Suprapubic skin (tissue), 3 donors: ENCODE measurements at regions not wholly inside any gene's neighbourhood (a gene's known extent, or its start where the extent isn't known, plus 50 kb on each side); places are given as distances from the start of the nearest gene placed in this dataset.

Experiments used
- POLR2A ChIP-seq, 2 donors: fragments of 450-650 bp; IDR thresholded peaks; one replicate each; pipeline ENCODE4 v1.6.1; 2017; ENCODE audit warnings: antibody characterized with exemption in 2 of 2, mild to moderate bottlenecking in 2 of 2, moderate library complexity in 2 of 2
- TF ChIP-seq, protein P1 (sequence below), 2 donors: fragments of 200-600 bp in 1 of 2; fragments of 450-650 bp in 1 of 2; sonication (generic) in 1 of 2; IDR thresholded peaks; one replicate each; pipeline ENCODE4 v1.5.1; 2016 to 2019; ENCODE audit warnings: antibody characterized with exemption in 2 of 2, mild to moderate bottlenecking in 1 of 2, moderate library complexity in 1 of 2

DNA sequence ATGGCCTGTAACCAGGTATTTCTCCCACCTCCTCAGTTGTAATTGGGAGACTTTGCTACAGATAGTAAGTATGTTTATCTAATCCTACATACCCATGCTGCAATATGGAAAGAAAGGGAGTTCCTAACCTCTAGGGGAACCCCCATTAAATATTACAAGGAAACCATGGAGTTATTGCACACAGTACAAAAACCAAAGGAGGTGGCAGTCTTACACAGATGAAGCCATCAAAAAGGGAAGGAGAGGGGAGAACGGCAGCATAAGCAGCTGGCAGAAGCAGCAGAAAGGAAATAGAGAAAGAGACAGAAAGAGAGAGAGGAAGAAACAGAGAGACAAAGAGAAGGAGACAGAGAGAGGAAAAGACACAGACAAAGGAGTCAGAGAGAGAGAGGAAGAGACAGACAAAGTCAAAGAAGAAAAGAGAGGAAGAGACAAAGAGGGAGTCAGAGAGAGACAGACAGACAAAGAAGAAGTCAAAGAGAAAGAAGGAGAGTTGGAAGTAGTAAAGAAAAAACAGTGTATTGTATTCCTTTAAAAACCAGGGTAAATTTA lies 142.9 kb downstream of the FASLG start:
- TF ChIP-seq, protein P1, sequence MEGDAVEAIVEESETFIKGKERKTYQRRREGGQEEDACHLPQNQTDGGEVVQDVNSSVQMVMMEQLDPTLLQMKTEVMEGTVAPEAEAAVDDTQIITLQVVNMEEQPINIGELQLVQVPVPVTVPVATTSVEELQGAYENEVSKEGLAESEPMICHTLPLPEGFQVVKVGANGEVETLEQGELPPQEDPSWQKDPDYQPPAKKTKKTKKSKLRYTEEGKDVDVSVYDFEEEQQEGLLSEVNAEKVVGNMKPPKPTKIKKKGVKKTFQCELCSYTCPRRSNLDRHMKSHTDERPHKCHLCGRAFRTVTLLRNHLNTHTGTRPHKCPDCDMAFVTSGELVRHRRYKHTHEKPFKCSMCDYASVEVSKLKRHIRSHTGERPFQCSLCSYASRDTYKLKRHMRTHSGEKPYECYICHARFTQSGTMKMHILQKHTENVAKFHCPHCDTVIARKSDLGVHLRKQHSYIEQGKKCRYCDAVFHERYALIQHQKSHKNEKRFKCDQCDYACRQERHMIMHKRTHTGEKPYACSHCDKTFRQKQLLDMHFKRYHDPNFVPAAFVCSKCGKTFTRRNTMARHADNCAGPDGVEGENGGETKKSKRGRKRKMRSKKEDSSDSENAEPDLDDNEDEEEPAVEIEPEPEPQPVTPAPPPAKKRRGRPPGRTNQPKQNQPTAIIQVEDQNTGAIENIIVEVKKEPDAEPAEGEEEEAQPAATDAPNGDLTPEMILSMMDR (IDR thresholded peaks at IDR 0.05) = no peak
- TF ChIP-seq POLR2A (IDR thresholded peaks at IDR 0.05) = no peak
